GM23248 (cell line): ENCODE measurements at regions not wholly inside any gene's neighbourhood (a gene's known extent, or its start where the extent isn't known, plus 50 kb on each side); places are given as distances from the start of the nearest gene placed in this dataset.

Experiments
- DNase-seq: peaks from one replicate; pipeline ENCODE4 v3.0.0-alpha.2; 2015
- H2AFZ ChIP-seq: fragments of 200-600 bp; sonication (generic); 2 replicates; pipeline ENCODE4 v1.6.1; 2016; ENCODE audit warnings: antibody characterized with exemption
- H3F3A ChIP-seq: fragments of 200-600 bp; sonication (generic); 2 replicates; pipeline ENCODE4 v1.6.1; 2016; ENCODE audit warnings: mild to moderate bottlenecking, antibody characterized with exemption, mixed run types; ENCODE audit not compliant: insufficient read depth
- H3K27ac ChIP-seq: fragments of 200-600 bp; sonication (generic); 2 replicates; pipeline ENCODE4 v1.5.1; 2016; ENCODE audit warnings: mild to moderate bottlenecking
- H3K27me3 ChIP-seq: fragments of 200-600 bp; sonication (generic); replicated peaks from 2 replicates; pipeline ENCODE4 v1.6.1; 2016; ENCODE audit warnings: mild to moderate bottlenecking; ENCODE audit not compliant: insufficient read depth
- H3K36me3 ChIP-seq: fragments of 200-600 bp; sonication (generic); 2 replicates; pipeline ENCODE4 v1.6.1; 2016; ENCODE audit warnings: low read depth, mild to moderate bottlenecking
- H3K4me1 ChIP-seq: fragments of 200-600 bp; sonication (generic); 2 replicates; pipeline ENCODE4 v1.6.1; 2016; ENCODE audit warnings: mild to moderate bottlenecking; ENCODE audit not compliant: insufficient read depth
- H3K4me2 ChIP-seq: fragments of 200-600 bp; sonication (generic); one replicate; pipeline ENCODE4 v1.6.1; 2016; ENCODE audit warnings: mild to moderate bottlenecking; ENCODE audit not compliant: unreplicated experiment
- H3K4me3 ChIP-seq: fragments of 200-600 bp; sonication (generic); 2 replicates; pipeline ENCODE4 v1.5.1; 2016; ENCODE audit warnings: mild to moderate bottlenecking
- H3K79me2 ChIP-seq: fragments of 200-600 bp; sonication (generic); 2 replicates; pipeline ENCODE4 v1.6.1; 2016; ENCODE audit warnings: mild to moderate bottlenecking; ENCODE audit not compliant: insufficient read depth
- H3K9ac ChIP-seq: fragments of 200-600 bp; sonication (generic); 2 replicates; pipeline ENCODE4 v1.6.1; 2016; ENCODE audit warnings: mild to moderate bottlenecking
- H3K9me2 ChIP-seq: fragments of 200-600 bp; sonication (generic); 2 replicates; pipeline ENCODE4 v1.6.1; 2016; ENCODE audit warnings: mixed run types, mild to moderate bottlenecking, moderate library complexity; ENCODE audit not compliant: insufficient read depth
- H3K9me3 ChIP-seq: fragments of 200-600 bp; sonication (generic); one replicate; pipeline ENCODE4 v1.6.1; 2017; ENCODE audit warnings: low read depth
- H4K20me1 ChIP-seq: fragments of 200-600 bp; sonication (generic); 2 replicates; pipeline ENCODE4 v1.6.0; 2016; ENCODE audit not compliant: insufficient read depth
- EZH2 ChIP-seq: fragments of 200-600 bp; sonication (generic); IDR thresholded peaks from 2 replicates; pipeline ENCODE4 v1.6.1; 2018; ENCODE audit warnings: antibody characterized with exemption, mild to moderate bottlenecking; ENCODE audit not compliant: insufficient read depth, poor library complexity, severe bottlenecking
- EZH2phosphoT487 ChIP-seq: fragments of 200-600 bp; sonication (generic); IDR thresholded peaks from 2 replicates; pipeline ENCODE4 v1.6.1; 2018; ENCODE audit warnings: antibody characterized with exemption, moderate library complexity, mild to moderate bottlenecking, low read depth; ENCODE audit not compliant: insufficient read depth
- WGBS, 2 experiments: methylation state at CpG; one replicate each; pipeline ENCODE4 v1.1.6; 2015 to 2017; ENCODE audit warnings: low lambda C conversion rate in 2 of 2, low coverage in 1 of 2; ENCODE audit errors: missing lambda C conversion rate in 2 of 2; 5-methylcytosine and 5-hydroxymethylcytosine counted together
- in situ Hi-C: fragments of 300-500 bp; cut with MboI; formaldehyde crosslinking; loops from 2 replicates; pipeline ENCODE4 v1.15.0; 2020

GRCh38 chr10:43983856-43984271 lies 335.2 kb upstream of the ZNF32 start:
- no peaks in the 10 kb centered on the region for H3F3A ChIP-seq
- no peaks in the 10 kb centered on the region for H3K9me3 ChIP-seq
- WGBS, 2 experiments = 83 to 91% methylated on average over 1 of the region's 1 CpG
- no peaks in the 10 kb centered on the region for H3K27me3 ChIP-seq
- H3K36me3 ChIP-seq = no peaks in the 10 kb centered on the region
- H3K4me1 ChIP-seq = no peaks in the 10 kb centered on the region
- no peak overlapping the region for H3K27ac ChIP-seq
- in situ Hi-C loops = no loop called here
- no peak overlapping the region for H3K9ac ChIP-seq
- H3K9me2 ChIP-seq = no peaks in the 10 kb centered on the region
- no peak for DNase-seq
- no peak overlapping the region for H3K4me3 ChIP-seq
- no peaks in the 10 kb centered on the region for H3K79me2 ChIP-seq
- TF ChIP-seq EZH2phosphoT487 (no peak), EZH2 (no peak)
- no peaks in the 10 kb centered on the region for H4K20me1 ChIP-seq
- no peak overlapping the region for H3K4me2 ChIP-seq
- H2AFZ ChIP-seq = no peak overlapping the region

- WGBS, 2 experiments = 88 to 93% methylated on average over 6 of the region's 6 CpGs
- in situ Hi-C loops = no loop called here
- no peaks in the 10 kb centered on the region for H3K9me2 ChIP-seq
Measured at GRCh38 chr10:43983405-43983804, 334.7 kb upstream of the ZNF32 start.

GRCh38 chr10:43982250-43982649 lies 333.6 kb upstream of the ZNF32 start:
- Histone ChIP-seq H4K20me1 (no peaks in the 10 kb centered on the region), H3F3A (no peaks in the 10 kb centered on the region), H3K36me3 (no peaks in the 10 kb centered on the region), H3K9ac (no peak overlapping the region), H3K4me3 (no peak overlapping the region), H2AFZ (no peak overlapping the region), H3K4me2 (no peak overlapping the region), H3K27ac (no peak overlapping the region), H3K9me3 (no peaks in the 10 kb centered on the region), H3K4me1 (no peaks in the 10 kb centered on the region), H3K9me2 (no peaks in the 10 kb centered on the region), H3K79me2 (no peaks in the 10 kb centered on the region), H3K27me3 (no peaks in the 10 kb centered on the region)
- in situ Hi-C loops = no loop called here
- WGBS, 2 experiments = 94 to 95% methylated on average over 3 of the region's 3 CpGs
- TF ChIP-seq EZH2 = no peak
- TF ChIP-seq EZH2phosphoT487 = no peak
- no peak for DNase-seq

More at GRCh38 chr10:43983405-43983804, 334.7 kb upstream of the ZNF32 start:
- Histone ChIP-seq H3K9me3 (no peaks in the 10 kb centered on the region), H2AFZ (no peak overlapping the region), H3K9ac (no peak overlapping the region), H3K4me3 (no peak overlapping the region), H3F3A (no peaks in the 10 kb centered on the region), H3K36me3 (no peaks in the 10 kb centered on the region), H3K79me2 (no peaks in the 10 kb centered on the region), H3K4me2 (no peak overlapping the region), H3K27ac (no peak overlapping the region), H3K27me3 (no peaks in the 10 kb centered on the region), H4K20me1 (no peaks in the 10 kb centered on the region), H3K4me1 (no peaks in the 10 kb centered on the region)
- no peak for DNase-seq
- TF ChIP-seq EZH2 (no peak), EZH2phosphoT487 (no peak)

DNA sequence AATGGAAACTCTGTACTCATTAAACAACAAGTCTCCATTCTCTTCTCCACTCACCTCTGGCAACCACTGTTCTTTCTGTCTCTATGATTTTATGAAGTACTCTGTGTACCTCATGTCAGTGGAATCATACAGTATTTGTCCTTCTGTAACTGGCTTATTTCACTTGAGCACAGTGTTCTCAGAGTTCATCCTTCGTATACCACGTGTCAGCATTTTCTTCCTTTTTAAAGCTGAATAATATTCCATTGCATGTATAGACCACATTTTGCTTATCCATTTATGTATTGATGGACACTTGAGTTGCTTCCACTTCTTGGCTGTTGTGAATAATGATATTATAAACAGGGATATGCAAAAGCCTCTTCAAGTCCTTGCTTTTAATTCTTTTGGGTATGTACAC lies 333.0 kb upstream of the ZNF32 start:
- no peaks in the 10 kb centered on the region for H3K79me2 ChIP-seq
- no peak overlapping the region for H3K9ac ChIP-seq
- in situ Hi-C loops = no loop called here
- no peaks in the 10 kb centered on the region for H4K20me1 ChIP-seq
- TF ChIP-seq EZH2 (no peak), EZH2phosphoT487 (no peak)
- H3K27me3 ChIP-seq = no peaks in the 10 kb centered on the region
- no peak overlapping the region for H3K27ac ChIP-seq
- no peaks in the 10 kb centered on the region for H3F3A ChIP-seq
- DNase-seq = no peak
- no peaks in the 10 kb centered on the region for H3K4me1 ChIP-seq
- no peaks in the 10 kb centered on the region for H3K9me2 ChIP-seq
- no peaks in the 10 kb centered on the region for H3K9me3 ChIP-seq
- H3K4me3 ChIP-seq = no peak overlapping the region
- WGBS, 2 experiments = 88 to 89% methylated on average over 2 of the region's 2 CpGs
- H3K4me2 ChIP-seq = no peak overlapping the region
- H2AFZ ChIP-seq = peak overlapping the region; percentile 37
- H3K36me3 ChIP-seq = no peaks in the 10 kb centered on the region

- Histone ChIP-seq H3F3A (no peaks in the 10 kb centered on the region), H3K9me3 (no peaks in the 10 kb centered on the region), H3K4me2 (no peak overlapping the region), H3K4me1 (no peaks in the 10 kb centered on the region), H3K4me3 (no peak overlapping the region), H3K27ac (no peak overlapping the region), H4K20me1 (no peaks in the 10 kb centered on the region), H3K27me3 (no peaks in the 10 kb centered on the region), H2AFZ (peak overlapping the region; percentile 37), H3K9ac (no peak overlapping the region), H3K79me2 (no peaks in the 10 kb centered on the region), H3K9me2 (no peaks in the 10 kb centered on the region), H3K36me3 (no peaks in the 10 kb centered on the region)
- DNase-seq = peak; percentile 59
- TF ChIP-seq EZH2phosphoT487 = no peak
- no peak for TF ChIP-seq EZH2
- WGBS, 2 experiments = 61 to 71% methylated on average over 1 of the region's 1 CpG
- in situ Hi-C loops = no loop called here
Measured at GRCh38 chr10:43981232-43981631, 332.6 kb upstream of the ZNF32 start.
